ENCODE measurements at regions not wholly inside any gene's neighbourhood (a gene's known extent, or its start where the extent isn't known, plus 50 kb on each side); places are given as distances from the start of the nearest gene placed in this dataset.

- TF ChIP-seq CTCF (IDR thresholded peaks at IDR 0.05) (no peak), ZFX (IDR thresholded peaks at IDR 0.05; ENCODE audit: borderline replicate concordance) (no peak)
These were observed 123.2 kb upstream of the VSTM2B start for GRCh38 chr19:29402563-29402962.

Data from 22Rv1 (cell line).